HG03108 (cell line): ENCODE measurements at regions not wholly inside any gene's neighbourhood (a gene's known extent, or its start where the extent isn't known, plus 50 kb on each side); places are given as distances from the start of the nearest gene placed in this dataset.
"Not testable (repeated sequence)": the region's sequence is repeated elsewhere in the genome, so short reads cannot be mapped to it uniquely, and the experiment has no call there.

Experiments
- ATAC-seq: cut with Tn5 transposase; IDR thresholded peaks from one replicate; pipeline ENCODE4 v1.9.1; 2021; ENCODE audit warnings: moderate library complexity; ENCODE audit not compliant: unreplicated experiment

- ATAC-seq: no peak
Observed at GRCh38 chr11:38176686-38177322, 1578.8 kb upstream of the RAG2 start.

GRCh38 chr11:38173676-38174075 is 1575.6 kb upstream of the RAG2 start:
- no peak for ATAC-seq

- ATAC-seq: no peak
Observed at GRCh38 chr11:38169286-38169685, 1571.2 kb upstream of the RAG2 start.

- ATAC-seq: no peak
Observed at GRCh38 chr11:38163526-38163925, 1565.5 kb upstream of the RAG2 start.

- no peak for ATAC-seq
Observed at GRCh38 chr11:38160433-38160832, 1562.4 kb upstream of the RAG2 start.

- no peak for ATAC-seq
Observed at GRCh38 chr11:38159038-38159437, 1561.0 kb upstream of the RAG2 start.

GRCh38 chr11:38156495-38157146 is 1558.6 kb upstream of the RAG2 start:
- ATAC-seq: no peak

- no peak for ATAC-seq
Observed at GRCh38 chr11:38155856-38156255, 1557.8 kb upstream of the RAG2 start.

GRCh38 chr11:38153985-38154384 is 1555.9 kb upstream of the RAG2 start:
- ATAC-seq: no peak

GRCh38 chr11:38143852-38144251 is 1545.8 kb upstream of the RAG2 start:
- no peak for ATAC-seq

GRCh38 chr11:38138972-38139371 is 1540.9 kb upstream of the RAG2 start:
- no peak for ATAC-seq

- no peak for ATAC-seq
Observed at GRCh38 chr11:38136887-38137286, 1538.9 kb upstream of the RAG2 start.

- no peak for ATAC-seq
Observed at GRCh38 chr11:38131535-38131934, 1533.5 kb upstream of the RAG2 start.

GRCh38 chr11:38130976-38131375 is 1532.9 kb upstream of the RAG2 start:
- no peak for ATAC-seq

GRCh38 chr11:38130514-38130913 is 1532.5 kb upstream of the RAG2 start:
- no peak for ATAC-seq

GRCh38 chr11:38123673-38124072 is 1525.6 kb upstream of the RAG2 start:
- ATAC-seq: no peak

- not testable (repeated sequence) for ATAC-seq
Observed at GRCh38 chr11:38116616-38117015, 1518.6 kb upstream of the RAG2 start.

- ATAC-seq: not testable (repeated sequence)
Observed at GRCh38 chr11:38115381-38115780, 1517.3 kb upstream of the RAG2 start.

- ATAC-seq: no peak
Observed at GRCh38 chr11:38100836-38101462, 1502.9 kb upstream of the RAG2 start.

- ATAC-seq: no peak
Observed at GRCh38 chr11:38095268-38095667, 1497.2 kb upstream of the RAG2 start.

- ATAC-seq: no peak
Observed at GRCh38 chr11:38089726-38090125, 1491.7 kb upstream of the RAG2 start.

GRCh38 chr11:38060920-38061319 is 1462.9 kb upstream of the RAG2 start:
- ATAC-seq: no peak
